ENCODE measurements at regions not wholly inside any gene's neighbourhood (a gene's known extent, or its start where the extent isn't known, plus 50 kb on each side); places are given as distances from the start of the nearest gene placed in this dataset.
"Not testable (repeated sequence)": the region's sequence is repeated elsewhere in the genome, so short reads cannot be mapped to it uniquely, and the experiment has no call there.

- peaks cover 0 to 5% of the 10 kb centered on the region in 2 donors for H3K9me3 Mint-ChIP-seq
- H3K27ac Mint-ChIP-seq: no peak overlapping the region
- H3K27me3 Mint-ChIP-seq (ENCODE audit: low read depth): peaks cover 13% of the 10 kb centered on the region
- ATAC-seq (replicated peaks in 1 of 2) (no peak), DNase-seq (no peak)
- no peaks in the 10 kb centered on the region for H3K4me1 Mint-ChIP-seq (ENCODE audit: low read depth)
- H3K36me3 Mint-ChIP-seq (ENCODE audit: insufficient read depth in 2 of 2): peaks cover 0 to 2% of the 10 kb centered on the region in 2 donors
- H3K4me3 Mint-ChIP-seq: no peak overlapping the region
These were observed 65.9 kb upstream of the KCNK12 start for GRCh38 chr2:47636596-47637264.

- no peak for ATAC-seq (replicated peaks in 1 of 2)
- no peaks in the 10 kb centered on the region for H3K4me1 Mint-ChIP-seq (ENCODE audit: low read depth)
- peaks cover 13% of the 10 kb centered on the region for H3K27me3 Mint-ChIP-seq (ENCODE audit: low read depth)
- no peak overlapping the region for H3K4me3 Mint-ChIP-seq
- peaks cover 0 to 2% of the 10 kb centered on the region in 2 donors for H3K36me3 Mint-ChIP-seq (ENCODE audit: insufficient read depth in 2 of 2)
- no peak overlapping the region for H3K27ac Mint-ChIP-seq
- no peak for DNase-seq
- H3K9me3 Mint-ChIP-seq: peaks cover 0 to 5% of the 10 kb centered on the region in 2 donors
These were observed 65.4 kb upstream of the KCNK12 start for GRCh38 chr2:47636176-47636575.

GRCh38 chr2:47632754-47633153 lies 62.0 kb upstream of the KCNK12 start:
- Mint-ChIP-seq H3K9me3 (peaks cover 0 to 2% of the 10 kb centered on the region in 2 donors), H3K27me3 (ENCODE audit: low read depth) (peaks cover 3% of the 10 kb centered on the region), H3K4me3 (no peak overlapping the region), H3K4me1 (ENCODE audit: low read depth) (no peaks in the 10 kb centered on the region), H3K27ac (no peak overlapping the region), H3K36me3 (ENCODE audit: insufficient read depth in 2 of 2) (no peaks in the 10 kb centered on the region)
- ATAC-seq (replicated peaks in 1 of 2) (no peak), DNase-seq (no peak)

GRCh38 chr2:47631792-47632398 lies 61.1 kb upstream of the KCNK12 start:
- Mint-ChIP-seq H3K4me1 (ENCODE audit: low read depth) (no peaks in the 10 kb centered on the region), H3K27me3 (ENCODE audit: low read depth) (no peaks in the 10 kb centered on the region), H3K27ac (no peak overlapping the region), H3K4me3 (no peak overlapping the region), H3K9me3 (peaks cover 0 to 1% of the 10 kb centered on the region in 2 donors), H3K36me3 (ENCODE audit: insufficient read depth in 2 of 2) (no peaks in the 10 kb centered on the region)
- no peak for ATAC-seq (replicated peaks in 1 of 2)
- DNase-seq: no peak

GRCh38 chr2:47631306-47631705 lies 60.5 kb upstream of the KCNK12 start:
- Mint-ChIP-seq H3K4me3 (no peak overlapping the region), H3K4me1 (ENCODE audit: low read depth) (no peaks in the 10 kb centered on the region), H3K27ac (no peak overlapping the region), H3K36me3 (ENCODE audit: insufficient read depth in 2 of 2) (no peaks in the 10 kb centered on the region), H3K27me3 (ENCODE audit: low read depth) (no peaks in the 10 kb centered on the region), H3K9me3 (peaks cover 0 to 1% of the 10 kb centered on the region in 2 donors)
- DNase-seq: no peak
- ATAC-seq (replicated peaks in 1 of 2): no peak

- no peaks in the 10 kb centered on the region for H3K4me1 Mint-ChIP-seq (ENCODE audit: low read depth)
- no peaks in the 10 kb centered on the region for H3K36me3 Mint-ChIP-seq (ENCODE audit: insufficient read depth in 2 of 2)
- DNase-seq (no peak), ATAC-seq (replicated peaks in 1 of 2) (no peak)
- no peaks in the 10 kb centered on the region for H3K27me3 Mint-ChIP-seq (ENCODE audit: low read depth)
- peaks cover 0 to 1% of the 10 kb centered on the region in 2 donors for H3K9me3 Mint-ChIP-seq
- H3K4me3 Mint-ChIP-seq: no peak overlapping the region
- H3K27ac Mint-ChIP-seq: no peak overlapping the region
These were observed 59.0 kb upstream of the KCNK12 start for GRCh38 chr2:47629501-47630460.

- Mint-ChIP-seq H3K27me3 (ENCODE audit: low read depth) (no peaks in the 10 kb centered on the region), H3K9me3 (peaks cover 0 to 1% of the 10 kb centered on the region in 2 donors), H3K27ac (no peak overlapping the region), H3K4me1 (ENCODE audit: low read depth) (no peaks in the 10 kb centered on the region), H3K36me3 (ENCODE audit: insufficient read depth in 2 of 2) (no peaks in the 10 kb centered on the region), H3K4me3 (no peak overlapping the region)
- DNase-seq (no peak), ATAC-seq (replicated peaks in 1 of 2) (no peak)
These were observed 58.1 kb upstream of the KCNK12 start for GRCh38 chr2:47628904-47629303.

GRCh38 chr2:47626664-47627063 lies 55.9 kb upstream of the KCNK12 start:
- Mint-ChIP-seq H3K4me1 (ENCODE audit: low read depth) (no peaks in the 10 kb centered on the region), H3K27ac (no peak overlapping the region), H3K9me3 (peaks cover 0 to 1% of the 10 kb centered on the region in 2 donors), H3K36me3 (ENCODE audit: insufficient read depth in 2 of 2) (no peaks in the 10 kb centered on the region), H3K27me3 (ENCODE audit: low read depth) (no peaks in the 10 kb centered on the region), H3K4me3 (no peak overlapping the region)
- DNase-seq (no peak), ATAC-seq (replicated peaks in 1 of 2) (no peak)

GRCh38 chr2:47623140-47623539 lies 52.4 kb upstream of the KCNK12 start:
- not testable (repeated sequence) for H3K27ac Mint-ChIP-seq; H3K4me1 Mint-ChIP-seq (ENCODE audit: low read depth); H3K4me3 Mint-ChIP-seq; H3K9me3 Mint-ChIP-seq; H3K36me3 Mint-ChIP-seq (ENCODE audit: insufficient read depth in 2 of 2); DNase-seq; ATAC-seq (replicated peaks in 1 of 2); H3K27me3 Mint-ChIP-seq (ENCODE audit: low read depth)

- DNase-seq: no peak
- no peak for ATAC-seq (replicated peaks in 1 of 2)
- no peaks in the 10 kb centered on the region for H3K4me1 Mint-ChIP-seq (ENCODE audit: low read depth)
- no peak overlapping the region for H3K27ac Mint-ChIP-seq
- H3K27me3 Mint-ChIP-seq (ENCODE audit: low read depth): no peaks in the 10 kb centered on the region
- H3K36me3 Mint-ChIP-seq (ENCODE audit: insufficient read depth in 2 of 2): no peaks in the 10 kb centered on the region
- H3K9me3 Mint-ChIP-seq: no peaks in the 10 kb centered on the region
- H3K4me3 Mint-ChIP-seq: no peak overlapping the region
These were observed 50.1 kb upstream of the KCNK12 start for GRCh38 chr2:47620770-47621437.
